Small intestine (tissue), 7 donors: ENCODE measurements at regions not wholly inside any gene's neighbourhood (a gene's known extent, or its start where the extent isn't known, plus 50 kb on each side); places are given as distances from the start of the nearest gene placed in this dataset.
A peak's percentile ranks its signal among the peaks of the same experiment; 100 is the strongest.

Experiments
- DNase-seq, 2 donors: peaks; one replicate each; pipeline versions ENCODE4 v3.0.0 to v3.0.0-alpha.2; 2013
- FAIRE-seq: peaks from 2 replicates; lab custom pipeline; 2012; peaks lifted over from hg19 to GRCh38; lab: Jason Lieb, UNC
- H3K27ac ChIP-seq, 3 donors: one replicate each; pipeline ENCODE4 v1.5.1; 2013; ENCODE audit warnings: low read length in 2 of 3, mild to moderate bottlenecking in 2 of 3, control low read depth in 1 of 3, inconsistent platforms in 1 of 3, low read depth in 1 of 3, moderate library complexity in 1 of 3
- H3K27me3 ChIP-seq, 3 donors: one replicate each; pipeline ENCODE4 v1.6.1; 2013; ENCODE audit warnings: low read length in 3 of 3, inconsistent platforms in 1 of 3; ENCODE audit not compliant: control insufficient read depth in 3 of 3, insufficient read depth in 3 of 3
- H3K36me3 ChIP-seq, 3 donors: one replicate each; pipeline ENCODE4 v1.6.1; 2013; ENCODE audit warnings: low read length in 3 of 3, inconsistent platforms in 1 of 3, low read depth in 1 of 3, mild to moderate bottlenecking in 1 of 3, moderate library complexity in 1 of 3; ENCODE audit not compliant: control insufficient read depth in 3 of 3, insufficient read depth in 2 of 3
- H3K4me1 ChIP-seq, 3 donors: one replicate each; pipeline ENCODE4 v1.6.1; 2013; ENCODE audit warnings: low read length in 2 of 3, inconsistent platforms in 1 of 3, low read depth in 1 of 3, mild to moderate bottlenecking in 1 of 3, moderate library complexity in 1 of 3; ENCODE audit not compliant: control insufficient read depth in 3 of 3, insufficient read depth in 2 of 3
- H3K4me3 ChIP-seq, 3 donors: one replicate each; pipeline ENCODE4 v1.5.1; 2013; ENCODE audit warnings: low read length in 3 of 3, control low read depth in 1 of 3, inconsistent platforms in 1 of 3, low read depth in 1 of 3, mild to moderate bottlenecking in 1 of 3, moderate library complexity in 1 of 3
- H3K9me3 ChIP-seq, 2 donors: one replicate each; pipeline ENCODE4 v1.6.1; 2013; ENCODE audit warnings: low read depth in 1 of 2, low read length in 1 of 2; ENCODE audit not compliant: control insufficient read depth in 2 of 2, insufficient read depth in 1 of 2
- WGBS, 3 donors: extraction: QIAGEN DNeasy Blood & Tissue Kit; methylation state at CpG; one replicate each; pipeline ENCODE4 v1.1.7; 2013; 5-methylcytosine and 5-hydroxymethylcytosine counted together
- donor health status: healthy with polysubstance abuse.
- donor health status: control.
- donor health status: control.
- donor health status: Bipolar disorder and iron deficiency.
- donor health status: healthy.

DNA sequence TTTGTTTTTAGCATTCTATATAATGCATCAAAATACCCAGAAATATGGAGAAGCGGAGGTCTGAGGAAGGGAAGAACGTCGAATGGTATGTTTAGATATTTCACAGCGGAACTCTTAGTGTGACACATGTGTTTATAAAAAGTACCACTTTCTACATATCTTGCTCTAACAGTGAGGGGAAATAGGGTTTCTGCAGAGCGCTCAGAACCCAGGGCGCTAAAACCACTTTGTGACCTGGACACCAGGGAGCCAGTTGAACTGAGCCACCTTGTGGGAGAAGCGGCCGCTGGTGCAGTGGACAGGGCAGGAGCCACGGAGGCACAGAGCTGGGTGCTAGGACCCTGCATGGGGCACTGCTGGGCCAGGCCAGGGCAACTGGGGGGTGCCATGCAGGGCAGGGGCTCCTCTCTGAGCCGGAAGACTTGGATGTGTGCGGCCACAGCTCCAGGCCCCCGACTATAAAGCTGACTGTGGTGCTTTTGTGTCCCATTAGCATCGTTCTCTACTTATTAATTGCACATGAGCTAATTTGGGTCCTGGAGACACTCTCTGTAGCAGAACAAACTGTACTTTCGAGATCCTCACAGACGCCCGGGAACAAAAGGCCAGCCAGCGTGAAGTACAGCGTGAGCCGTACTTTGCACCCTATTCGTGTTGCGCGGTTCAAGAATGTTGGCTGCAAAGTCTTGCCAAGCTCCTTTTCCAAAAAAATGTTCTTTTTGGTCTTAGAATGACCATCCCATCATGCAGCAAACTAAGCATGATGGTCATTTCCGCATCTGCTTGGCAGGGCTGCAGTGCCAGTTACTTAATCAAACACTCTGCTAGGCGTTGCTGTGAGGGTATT lies 151.9 kb upstream of the ALKAL2 start:
- Histone ChIP-seq H3K9me3 (peaks cover 0 to 3% of the 10 kb centered on the region in 2 donors), H3K4me3 (no peak overlapping the region), H3K36me3 (no peaks in the 10 kb centered on the region), H3K27ac (no peak overlapping the region), H3K4me1 (peaks cover 0 to 12% (median 0%) of the 10 kb centered on the region in 3 donors), H3K27me3 (no peaks in the 10 kb centered on the region)
- WGBS, 3 donors = 52 to 79% (median 63%) methylated on average over 24 of the region's 24 CpGs
- no peak for FAIRE-seq
- peak in 1 of 2 donors; percentile 86 for DNase-seq

DNA sequence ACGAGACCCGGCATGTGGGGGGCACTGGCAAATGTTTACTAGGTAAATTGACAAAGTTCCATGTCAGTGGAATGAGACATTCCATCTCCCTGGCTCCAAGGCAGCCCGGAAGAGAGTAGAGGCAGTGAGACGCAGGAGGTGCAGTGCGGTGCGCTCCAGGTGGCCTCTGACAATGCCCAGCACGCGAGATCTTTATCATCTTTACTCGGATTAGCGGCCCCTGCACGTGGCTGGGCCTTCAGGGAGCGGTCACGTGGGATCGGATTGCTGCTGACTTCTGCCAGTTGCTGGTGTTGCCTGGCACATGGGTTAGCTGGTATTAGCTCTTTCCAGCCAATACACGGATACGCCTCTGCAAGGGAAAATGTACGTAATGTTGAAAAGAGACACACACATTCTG lies 151.2 kb upstream of the ALKAL2 start:
- 80 to 86% (median 85%) methylated on average over 17 of the region's 17 CpGs for WGBS, 3 donors
- no peak overlapping the region for H3K27ac ChIP-seq
- H3K4me3 ChIP-seq = no peak overlapping the region
- DNase-seq (no peak), FAIRE-seq (no peak)
- H3K27me3 ChIP-seq = no peaks in the 10 kb centered on the region
- H3K4me1 ChIP-seq = peaks cover 0 to 12% (median 0%) of the 10 kb centered on the region in 3 donors
- H3K9me3 ChIP-seq = peaks cover 0 to 3% of the 10 kb centered on the region in 2 donors
- H3K36me3 ChIP-seq = no peaks in the 10 kb centered on the region

DNA sequence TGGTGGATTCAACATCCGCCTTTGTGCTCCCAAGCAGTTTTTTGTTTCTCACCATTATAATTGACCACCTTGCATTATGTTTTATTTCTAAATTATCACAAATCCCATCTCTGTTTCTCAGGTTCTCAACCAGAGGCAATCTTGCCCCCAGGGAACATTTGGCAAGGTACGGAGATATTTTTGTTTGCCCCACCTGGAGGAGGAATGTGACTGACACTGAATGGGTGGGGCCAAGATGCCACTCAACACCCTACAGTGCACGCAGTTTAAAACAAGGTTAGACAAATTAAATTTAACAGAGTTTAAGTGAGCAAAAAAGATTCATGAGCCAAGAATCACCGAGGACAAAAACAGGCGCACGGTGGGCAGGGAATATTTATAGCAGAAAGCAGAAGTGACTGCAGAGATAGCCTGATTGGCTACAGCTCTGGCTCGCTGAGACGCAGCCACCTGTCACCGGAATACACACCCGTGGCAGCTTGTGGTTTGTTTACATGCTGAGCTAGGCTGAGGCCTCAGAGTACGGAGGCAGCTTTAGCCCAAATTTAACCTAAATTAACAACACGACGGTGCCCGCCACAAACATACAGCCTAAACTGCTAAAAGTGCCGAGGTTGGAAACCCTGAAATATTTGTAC lies 150.0 kb upstream of the ALKAL2 start:
- Histone ChIP-seq H3K27me3 (no peaks in the 10 kb centered on the region), H3K9me3 (peaks cover 0 to 3% of the 10 kb centered on the region in 2 donors), H3K4me3 (no peak overlapping the region), H3K4me1 (peaks cover 0 to 12% (median 0%) of the 10 kb centered on the region in 3 donors), H3K36me3 (no peaks in the 10 kb centered on the region), H3K27ac (peak overlapping the region in 1 of 3 donors; percentile 75)
- no peak for FAIRE-seq
- DNase-seq = peak; percentile 18 to 60
- 23 to 26% (median 24%) methylated on average over 15 of the region's 15 CpGs for whole genome bisulfite sequencing, 3 donors

DNA sequence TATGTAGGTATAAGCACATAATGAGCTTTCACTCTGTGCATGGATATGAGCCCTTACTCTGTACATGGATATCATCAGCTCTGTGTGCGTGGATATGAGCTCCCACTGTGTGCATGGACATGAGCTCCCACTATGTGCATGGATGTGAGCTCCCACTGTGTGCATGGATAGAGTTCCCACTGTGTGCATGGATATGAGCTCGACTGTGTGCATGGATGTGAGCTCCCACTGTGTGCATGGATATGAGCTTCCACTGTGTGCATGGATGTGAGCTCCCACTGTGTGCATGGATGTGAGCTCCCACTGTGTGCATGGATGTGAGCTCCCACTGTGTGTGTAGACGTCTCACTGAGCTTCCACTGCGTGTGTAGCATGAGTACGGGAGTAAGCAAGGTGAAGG lies 149.3 kb upstream of the ALKAL2 start:
- FAIRE-seq (no peak), DNase-seq (no peak)
- no peaks in the 10 kb centered on the region for H3K27me3 ChIP-seq
- 55 to 80% (median 61%) methylated on average over 5 of the region's 5 CpGs for WGBS, 3 donors
- no peak overlapping the region for H3K4me3 ChIP-seq
- no peak overlapping the region for H3K27ac ChIP-seq
- H3K36me3 ChIP-seq = no peaks in the 10 kb centered on the region
- peaks cover 0 to 12% (median 0%) of the 10 kb centered on the region in 3 donors for H3K4me1 ChIP-seq
- H3K9me3 ChIP-seq = peaks cover 0 to 3% of the 10 kb centered on the region in 2 donors

DNA sequence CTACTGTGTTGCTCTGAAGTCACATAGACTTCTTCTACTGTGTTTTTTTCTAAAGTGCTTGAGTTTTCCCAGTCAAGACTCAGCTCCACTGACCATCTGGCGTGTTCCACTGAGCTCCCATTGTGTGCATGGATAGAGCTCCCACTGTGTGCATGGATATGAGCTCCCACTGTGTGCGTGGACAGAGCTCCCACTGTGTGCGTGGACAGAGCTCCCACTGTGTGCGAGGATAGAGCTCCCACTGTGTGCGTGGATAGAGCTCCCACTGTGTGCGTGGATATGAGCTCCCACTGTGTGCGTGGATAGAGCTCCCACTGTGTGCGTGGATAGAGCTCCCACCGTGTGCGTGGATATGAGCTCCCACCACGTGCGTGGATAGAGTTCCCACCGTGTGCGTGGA lies 148.3 kb upstream of the ALKAL2 start:
- 85 to 95% (median 92%) methylated on average over 14 of the region's 14 CpGs for WGBS, 3 donors
- Histone ChIP-seq H3K4me3 (no peak overlapping the region), H3K36me3 (no peaks in the 10 kb centered on the region), H3K27ac (no peak overlapping the region), H3K9me3 (peaks cover 0 to 3% of the 10 kb centered on the region in 2 donors), H3K4me1 (peaks cover 0 to 12% (median 0%) of the 10 kb centered on the region in 3 donors), H3K27me3 (no peaks in the 10 kb centered on the region)
- FAIRE-seq = no peak
- no peak for DNase-seq

DNA sequence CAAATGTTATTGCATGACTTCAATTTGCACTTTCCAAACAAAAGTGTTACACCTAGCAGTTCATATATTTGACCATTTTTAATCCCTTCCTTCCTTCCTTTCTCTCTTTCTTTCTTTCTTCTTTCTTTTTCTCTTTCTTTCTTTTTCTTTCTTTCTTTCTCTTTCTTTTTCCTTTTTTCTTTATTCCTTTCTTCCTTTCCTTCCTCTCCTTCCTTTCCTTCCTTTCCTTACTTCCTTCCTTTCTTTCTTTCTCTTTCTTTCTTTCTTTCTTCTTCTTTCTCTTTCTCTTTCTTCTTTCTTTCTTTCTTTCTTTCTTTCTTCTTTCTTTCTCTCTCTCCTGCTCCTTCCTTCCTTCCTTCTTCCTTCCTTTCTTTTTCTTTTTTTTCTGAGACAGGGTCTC lies 146.7 kb upstream of the ALKAL2 start:
- no peak for FAIRE-seq
- H3K36me3 ChIP-seq = no peaks in the 10 kb centered on the region

DNA sequence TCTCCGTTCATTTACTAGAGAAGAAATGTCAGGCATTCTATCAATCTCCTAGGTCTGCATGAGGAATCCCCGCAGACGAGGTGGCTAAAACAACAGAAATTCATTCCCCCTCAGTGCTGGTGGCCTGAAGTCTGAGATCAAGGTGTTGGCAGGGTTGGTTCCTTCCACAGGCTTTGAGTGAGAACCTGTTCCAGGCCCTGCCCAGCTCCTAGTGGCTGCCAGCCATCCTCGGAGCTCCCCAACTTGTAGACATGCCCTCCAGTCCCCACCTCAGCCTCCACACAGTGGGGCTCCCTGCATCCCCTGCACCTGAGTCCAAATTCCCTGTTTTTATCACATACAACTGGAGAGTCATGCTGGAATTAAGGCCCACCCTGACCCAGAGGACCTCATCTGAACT lies 145.3 kb upstream of the ALKAL2 start:
- Histone ChIP-seq H3K4me1 (no peaks in the 10 kb centered on the region), H3K36me3 (no peaks in the 10 kb centered on the region), H3K9me3 (peaks cover 0 to 3% of the 10 kb centered on the region in 2 donors), H3K27me3 (no peaks in the 10 kb centered on the region), H3K4me3 (no peak overlapping the region), H3K27ac (no peak overlapping the region)
- no peak for DNase-seq
- whole genome bisulfite sequencing, 3 donors = 81 to 91% (median 90%) methylated on average over 4 of the region's 4 CpGs
- FAIRE-seq = no peak

More for the DNA sequence above, 146.7 kb upstream of the ALKAL2 start:
- no peak overlapping the region for H3K4me3 ChIP-seq
- peaks cover 0 to 2% (median 0%) of the 10 kb centered on the region in 3 donors for H3K4me1 ChIP-seq
- no peak overlapping the region for H3K27ac ChIP-seq
- peaks cover 0 to 3% of the 10 kb centered on the region in 2 donors for H3K9me3 ChIP-seq
- no peak for DNase-seq
- no peaks in the 10 kb centered on the region for H3K27me3 ChIP-seq

DNA sequence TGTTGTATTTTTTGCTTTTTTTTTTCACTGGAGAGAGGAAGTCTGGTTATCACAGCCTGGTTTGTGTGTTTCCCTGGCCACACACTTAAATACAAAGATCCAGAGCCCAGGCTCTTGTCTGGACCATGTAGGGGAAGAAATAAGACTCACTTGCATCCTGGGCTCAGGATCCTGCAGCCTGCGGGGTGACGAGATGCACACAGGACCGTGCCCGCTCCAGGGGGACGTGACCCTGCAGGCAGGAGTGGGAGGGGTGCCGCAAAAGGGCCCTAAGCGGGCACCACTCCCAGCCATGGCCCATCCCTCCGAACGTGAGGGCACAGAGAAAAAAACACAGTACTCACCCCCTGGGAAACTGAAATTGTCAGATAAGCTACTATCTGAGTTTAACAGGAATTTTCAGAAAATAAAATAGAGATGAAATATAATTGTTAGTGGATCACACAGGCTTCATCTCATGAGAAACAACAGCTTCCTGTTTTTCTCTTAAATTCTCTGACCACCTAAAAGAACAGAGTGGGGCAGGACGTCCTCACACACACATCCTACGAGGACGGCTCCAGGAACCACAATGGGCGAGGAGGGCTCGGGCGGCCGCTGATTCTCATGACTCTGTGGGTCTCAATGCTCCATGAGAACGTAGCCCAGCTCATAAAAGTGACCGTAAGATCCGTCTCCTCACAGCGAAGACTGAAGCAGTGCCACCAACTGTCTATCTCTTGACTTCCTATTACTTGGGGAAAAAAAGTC lies 142.6 kb upstream of the ALKAL2 start:
- Histone ChIP-seq H3K4me1 (no peaks in the 10 kb centered on the region), H3K4me3 (no peak overlapping the region), H3K27ac (peak overlapping the region in 1 of 3 donors; percentile 86), H3K36me3 (no peaks in the 10 kb centered on the region), H3K27me3 (no peaks in the 10 kb centered on the region), H3K9me3 (no peaks in the 10 kb centered on the region)
- DNase-seq (no peak), FAIRE-seq (no peak)
- 62 to 79% (median 78%) methylated on average over 20 of the region's 20 CpGs for WGBS, 3 donors
